ENCODE measurements at regions not wholly inside any gene's neighbourhood (a gene's known extent, or its start where the extent isn't known, plus 50 kb on each side); places are given as distances from the start of the nearest gene placed in this dataset.

Small RNA genes in the stretch of these regions (microRNA-seq; reads per million reads assigned to microRNA genes)
- 0 reads per million in 2 experiments for gene MIR4437 (ENCODE audit: insufficient read depth in 1 of 2, insufficient read length in 1 of 2, unreplicated experiment in 1 of 2)

Small RNA genes in the stretch of these regions (small RNA-seq; reads per million reads assigned to genes)
- 0 reads per million in 5 experiments for gene MIR4437
